ENCODE measurements at regions not wholly inside any gene's neighbourhood (a gene's known extent, or its start where the extent isn't known, plus 50 kb on each side); places are given as distances from the start of the nearest gene placed in this dataset.

DNA sequence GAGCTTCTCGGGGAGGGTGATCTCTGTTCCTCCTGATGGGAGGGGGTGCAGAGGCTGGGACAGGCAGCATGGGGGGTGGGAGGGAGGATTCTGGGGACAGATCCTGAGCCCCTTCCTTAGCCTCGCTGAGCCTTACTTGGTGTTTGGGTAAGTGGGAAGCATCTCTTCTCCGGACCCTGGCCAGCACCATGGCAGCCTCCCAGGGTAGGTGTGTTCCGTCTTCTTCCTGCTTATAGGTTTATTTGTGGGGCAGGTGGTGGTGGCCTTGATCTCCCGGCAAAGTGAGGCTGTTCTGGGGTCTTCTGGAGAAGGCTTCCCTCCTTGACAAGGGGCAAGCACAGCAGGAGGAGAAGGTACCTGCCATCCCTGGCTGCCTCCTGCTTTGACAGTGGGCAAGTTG lies 226.9 kb downstream of the GLRX3 start:
- TF ChIP-seq, protein P1, sequence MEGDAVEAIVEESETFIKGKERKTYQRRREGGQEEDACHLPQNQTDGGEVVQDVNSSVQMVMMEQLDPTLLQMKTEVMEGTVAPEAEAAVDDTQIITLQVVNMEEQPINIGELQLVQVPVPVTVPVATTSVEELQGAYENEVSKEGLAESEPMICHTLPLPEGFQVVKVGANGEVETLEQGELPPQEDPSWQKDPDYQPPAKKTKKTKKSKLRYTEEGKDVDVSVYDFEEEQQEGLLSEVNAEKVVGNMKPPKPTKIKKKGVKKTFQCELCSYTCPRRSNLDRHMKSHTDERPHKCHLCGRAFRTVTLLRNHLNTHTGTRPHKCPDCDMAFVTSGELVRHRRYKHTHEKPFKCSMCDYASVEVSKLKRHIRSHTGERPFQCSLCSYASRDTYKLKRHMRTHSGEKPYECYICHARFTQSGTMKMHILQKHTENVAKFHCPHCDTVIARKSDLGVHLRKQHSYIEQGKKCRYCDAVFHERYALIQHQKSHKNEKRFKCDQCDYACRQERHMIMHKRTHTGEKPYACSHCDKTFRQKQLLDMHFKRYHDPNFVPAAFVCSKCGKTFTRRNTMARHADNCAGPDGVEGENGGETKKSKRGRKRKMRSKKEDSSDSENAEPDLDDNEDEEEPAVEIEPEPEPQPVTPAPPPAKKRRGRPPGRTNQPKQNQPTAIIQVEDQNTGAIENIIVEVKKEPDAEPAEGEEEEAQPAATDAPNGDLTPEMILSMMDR (IDR thresholded peaks at IDR 0.05 in 8 of 11, conservative IDR thresholded peaks at IDR 0.05 in 3 of 11): no peak
- TF ChIP-seq POLR2A (IDR thresholded peaks at IDR 0.05): no peak
- TF ChIP-seq POLR2AphosphoS5 (IDR thresholded peaks at IDR 0.05): no peak
